Osteoblast (primary cell): ENCODE measurements at regions not wholly inside any gene's neighbourhood (a gene's known extent, or its start where the extent isn't known, plus 50 kb on each side); places are given as distances from the start of the nearest gene placed in this dataset.
"Not testable (repeated sequence)": the region's sequence is repeated elsewhere in the genome, so short reads cannot be mapped to it uniquely, and the experiment has no call there.

ENCODE experiments used
- DNase-seq: peaks from one replicate; pipeline ENCODE4 v3.0.0; 2011; ENCODE audit warnings: low spot score, mixed read lengths; ENCODE audit not compliant: insufficient read length; ENCODE audit errors: missing footprints
- H2AFZ ChIP-seq: 2 replicates; pipeline ENCODE4 v1.6.0; 2011; ENCODE audit warnings: mild to moderate bottlenecking, low read length
- H3K27ac ChIP-seq: 2 replicates; pipeline ENCODE4 v1.5.1; 2011; ENCODE audit warnings: mild to moderate bottlenecking, low read depth, low read length, moderate library complexity
- H3K27me3 ChIP-seq: 2 replicates; pipeline ENCODE4 v1.6.0; 2012; ENCODE audit warnings: mild to moderate bottlenecking, control low read depth, inconsistent platforms, low read length, moderate library complexity; ENCODE audit not compliant: insufficient read depth
- H3K36me3 ChIP-seq: 2 replicates; pipeline ENCODE4 v1.5.1; 2011; ENCODE audit warnings: mild to moderate bottlenecking, low read length, control low read depth, moderate library complexity; ENCODE audit not compliant: insufficient read depth
- H3K4me1 ChIP-seq: 2 replicates; pipeline ENCODE4 v1.5.1; 2011; ENCODE audit warnings: mild to moderate bottlenecking, low read length, control low read depth, moderate library complexity; ENCODE audit not compliant: insufficient read depth
- H3K4me2 ChIP-seq: 2 replicates; pipeline ENCODE4 v1.6.0; 2011; ENCODE audit warnings: mild to moderate bottlenecking, low read length; ENCODE audit not compliant: insufficient read depth
- H3K4me3 ChIP-seq: fragments of 200-600 bp; sonication (generic); 3 replicates; pipeline ENCODE4 v1.5.1; 2012; ENCODE audit warnings: mild to moderate bottlenecking, low read length, inconsistent platforms; ENCODE audit not compliant: insufficient read depth
- H3K79me2 ChIP-seq: 2 replicates; pipeline ENCODE4 v1.6.0; 2012; ENCODE audit warnings: mild to moderate bottlenecking, low read length, control low read depth, inconsistent platforms; ENCODE audit not compliant: insufficient read depth
- H3K9me3 ChIP-seq: 2 replicates; pipeline ENCODE4 v1.5.1; 2011; ENCODE audit warnings: low read depth, low read length, control low read depth
- H4K20me1 ChIP-seq: 2 replicates; pipeline ENCODE4 v1.6.0; 2012; ENCODE audit warnings: mild to moderate bottlenecking, low read length, control low read depth; ENCODE audit not compliant: insufficient read depth
- CTCF ChIP-seq: IDR thresholded peaks from 2 replicates; pipeline ENCODE4 v1.5.1; 2011; ENCODE audit warnings: mild to moderate bottlenecking, low read depth, low read length, moderate library complexity; ENCODE audit errors: extremely low read depth

- no peaks in the 10 kb centered on the region for H3K27me3 ChIP-seq
- H3K4me1 ChIP-seq = no peaks in the 10 kb centered on the region
- H3K9me3 ChIP-seq = peaks cover 3% of the 10 kb centered on the region
- H3K79me2 ChIP-seq = no peaks in the 10 kb centered on the region
- H3K4me3 ChIP-seq = no peak overlapping the region
- no peak overlapping the region for H3K4me2 ChIP-seq
- no peaks in the 10 kb centered on the region for H3K36me3 ChIP-seq
- H3K27ac ChIP-seq = no peak overlapping the region
- DNase-seq = no peak
- H4K20me1 ChIP-seq = no peaks in the 10 kb centered on the region
- no peak overlapping the region for H2AFZ ChIP-seq
- TF ChIP-seq CTCF = no peak
Measured at GRCh38 chr18:39314595-39314994, 1749.0 kb upstream of the CELF4 start.

GRCh38 chr18:39313992-39314391, 1748.4 kb upstream of the CELF4 start:
- Histone ChIP-seq H4K20me1 (no peaks in the 10 kb centered on the region), H3K27ac (no peak overlapping the region), H3K79me2 (no peaks in the 10 kb centered on the region), H2AFZ (no peak overlapping the region), H3K4me2 (no peak overlapping the region), H3K9me3 (peaks cover 3% of the 10 kb centered on the region), H3K4me1 (no peaks in the 10 kb centered on the region), H3K36me3 (no peaks in the 10 kb centered on the region), H3K27me3 (no peaks in the 10 kb centered on the region), H3K4me3 (no peak overlapping the region)
- no peak for DNase-seq
- TF ChIP-seq CTCF = no peak

GRCh38 chr18:39311111-39311712, 1745.6 kb upstream of the CELF4 start:
- no peak overlapping the region for H3K4me2 ChIP-seq
- H3K79me2 ChIP-seq = no peaks in the 10 kb centered on the region
- H3K4me1 ChIP-seq = no peaks in the 10 kb centered on the region
- no peaks in the 10 kb centered on the region for H4K20me1 ChIP-seq
- H2AFZ ChIP-seq = no peak overlapping the region
- DNase-seq = no peak
- peaks cover 3% of the 10 kb centered on the region for H3K9me3 ChIP-seq
- H3K4me3 ChIP-seq = no peak overlapping the region
- no peak overlapping the region for H3K27ac ChIP-seq
- H3K27me3 ChIP-seq = no peaks in the 10 kb centered on the region
- TF ChIP-seq CTCF = no peak
- no peaks in the 10 kb centered on the region for H3K36me3 ChIP-seq

- DNase-seq, H3K27me3 ChIP-seq, H3K9me3 ChIP-seq, H2AFZ ChIP-seq, H3K4me3 ChIP-seq, H3K79me2 ChIP-seq, H4K20me1 ChIP-seq, H3K4me1 ChIP-seq, H3K27ac ChIP-seq, H3K4me2 ChIP-seq, H3K36me3 ChIP-seq: not testable (repeated sequence)
Measured at GRCh38 chr18:39308931-39309521, 1743.4 kb upstream of the CELF4 start.
